Upper lobe of right lung (tissue), 1 donor: ENCODE measurements at regions not wholly inside any gene's neighbourhood (a gene's known extent, or its start where the extent isn't known, plus 50 kb on each side); places are given as distances from the start of the nearest gene placed in this dataset.

Experiments used
- ATAC-seq: fragments of 200-7000 bp; cut with Tn5 transposase; one replicate; pipeline ENCODE4 v1.9.1; 2020; ENCODE audit warnings: mild to moderate bottlenecking, moderate library complexity
- DNase-seq: peaks from one replicate; pipeline ENCODE4 v3.0.0-alpha.2; 2020
- H3K27ac ChIP-seq: fragments of 200-600 bp; one replicate; pipeline ENCODE4 v1.8.0; 2022
- H3K27me3 ChIP-seq: fragments of 200-600 bp; one replicate; pipeline ENCODE4 v1.8.0; 2022; ENCODE audit warnings: mild to moderate bottlenecking
- H3K36me3 ChIP-seq: fragments of 200-600 bp; one replicate; pipeline ENCODE4 v1.8.0; 2022
- H3K4me1 ChIP-seq: fragments of 200-600 bp; one replicate; pipeline ENCODE4 v1.8.0; 2022
- H3K4me3 ChIP-seq: fragments of 200-600 bp; one replicate; pipeline ENCODE4 v1.8.0; 2022; ENCODE audit warnings: mild to moderate bottlenecking
- H3K9me3 ChIP-seq: fragments of 200-600 bp; one replicate; pipeline ENCODE4 v1.8.0; 2022
- CTCF ChIP-seq: fragments of 200-600 bp; IDR thresholded peaks from one replicate; pipeline ENCODE4 v1.8.0; 2022; ENCODE audit warnings: antibody characterized with exemption
- intact Hi-C: fragments of 100-400 bp; cut with DNase I; formaldehyde crosslinking; loops from one replicate; pipeline ENCODE4 v1.11.0; 2022
- donor health status: DM: no; HTN: yes; CAD: no; lungs with severe emphysema.

GRCh38 chr15:62979252-62979651, 63.3 kb upstream of the TPM1 start:
- no peak for TF ChIP-seq CTCF
- Histone ChIP-seq H3K27ac (no peak overlapping the region), H3K27me3 (no peaks in the 10 kb centered on the region), H3K36me3 (no peaks in the 10 kb centered on the region), H3K4me1 (no peaks in the 10 kb centered on the region), H3K4me3 (no peak overlapping the region), H3K9me3 (no peaks in the 10 kb centered on the region)
- DNase-seq: no peak
- intact Hi-C loops: no loop called here
- ATAC-seq: no peak

- DNase-seq: no peak
- Histone ChIP-seq H3K4me3 (no peak overlapping the region), H3K36me3 (no peaks in the 10 kb centered on the region), H3K4me1 (no peaks in the 10 kb centered on the region), H3K27ac (no peak overlapping the region), H3K9me3 (no peaks in the 10 kb centered on the region), H3K27me3 (no peaks in the 10 kb centered on the region)
- TF ChIP-seq CTCF: no peak
- no peak for ATAC-seq
- intact Hi-C loops: no loop called here
These were observed 61.5 kb upstream of the TPM1 start for GRCh38 chr15:62981071-62981470.

- DNase-seq (no peak), ATAC-seq (no peak)
- H3K27ac ChIP-seq: no peak overlapping the region
- TF ChIP-seq CTCF: no peak
- H3K9me3 ChIP-seq: no peaks in the 10 kb centered on the region
- no peaks in the 10 kb centered on the region for H3K36me3 ChIP-seq
- H3K4me1 ChIP-seq: no peaks in the 10 kb centered on the region
- H3K27me3 ChIP-seq: no peaks in the 10 kb centered on the region
- H3K4me3 ChIP-seq: no peak overlapping the region
- intact Hi-C loops: no loop called here
These were observed 58.6 kb upstream of the TPM1 start for GRCh38 chr15:62983956-62984355.

- no peak overlapping the region for H3K27ac ChIP-seq
- no peaks in the 10 kb centered on the region for H3K36me3 ChIP-seq
- no peak for TF ChIP-seq CTCF
- ATAC-seq: no peak
- DNase-seq: no peak
- intact Hi-C loops: no loop called here
- H3K27me3 ChIP-seq: no peaks in the 10 kb centered on the region
- H3K4me3 ChIP-seq: no peak overlapping the region
- no peaks in the 10 kb centered on the region for H3K9me3 ChIP-seq
- H3K4me1 ChIP-seq: no peaks in the 10 kb centered on the region
These were observed 56.8 kb upstream of the TPM1 start for GRCh38 chr15:62985768-62986167.

GRCh38 chr15:62986948-62987347, 55.6 kb upstream of the TPM1 start:
- intact Hi-C loops: no loop called here
- H3K9me3 ChIP-seq: no peaks in the 10 kb centered on the region
- H3K4me1 ChIP-seq: no peaks in the 10 kb centered on the region
- H3K27me3 ChIP-seq: no peaks in the 10 kb centered on the region
- no peak for DNase-seq
- no peak for TF ChIP-seq CTCF
- ATAC-seq: no peak
- H3K27ac ChIP-seq: no peak overlapping the region
- H3K4me3 ChIP-seq: no peak overlapping the region
- no peaks in the 10 kb centered on the region for H3K36me3 ChIP-seq

- Histone ChIP-seq H3K4me1 (no peaks in the 10 kb centered on the region), H3K9me3 (no peaks in the 10 kb centered on the region), H3K27me3 (no peaks in the 10 kb centered on the region), H3K4me3 (no peak overlapping the region), H3K36me3 (no peaks in the 10 kb centered on the region), H3K27ac (no peak overlapping the region)
- no peak for DNase-seq
- no peak for ATAC-seq
- TF ChIP-seq CTCF: no peak
- intact Hi-C loops: no loop called here
These were observed 53.8 kb upstream of the TPM1 start for GRCh38 chr15:62988701-62989100.
